ENCODE measurements at regions not wholly inside any gene's neighbourhood (a gene's known extent, or its start where the extent isn't known, plus 50 kb on each side); places are given as distances from the start of the nearest gene placed in this dataset.

DNA sequence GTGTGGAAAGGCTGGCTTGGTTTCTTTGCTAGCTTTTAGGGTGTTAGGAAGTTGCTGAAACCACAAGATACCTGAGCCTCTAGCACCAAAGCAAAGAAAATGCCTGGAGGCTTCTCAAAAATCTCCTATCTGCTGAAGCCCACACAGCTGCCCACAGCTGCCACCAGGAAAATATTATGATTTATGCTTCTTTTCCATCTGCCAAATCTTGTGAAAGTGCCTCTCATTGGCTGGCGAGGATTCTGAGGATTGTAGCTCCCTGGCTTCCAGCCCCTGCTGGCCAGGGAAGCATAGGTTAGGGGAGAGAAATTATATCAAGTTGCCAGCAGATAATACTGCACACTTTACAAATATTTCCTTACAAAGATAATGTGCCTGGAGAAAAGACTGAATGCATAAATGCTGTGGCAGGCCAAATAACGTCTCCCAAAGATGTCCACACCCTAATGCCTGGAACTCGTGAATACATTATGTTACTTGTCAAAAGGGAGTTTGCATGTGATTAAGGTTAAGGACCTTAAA is 98.4 kb downstream of the MRPL14 start:
- TF ChIP-seq, protein P1, sequence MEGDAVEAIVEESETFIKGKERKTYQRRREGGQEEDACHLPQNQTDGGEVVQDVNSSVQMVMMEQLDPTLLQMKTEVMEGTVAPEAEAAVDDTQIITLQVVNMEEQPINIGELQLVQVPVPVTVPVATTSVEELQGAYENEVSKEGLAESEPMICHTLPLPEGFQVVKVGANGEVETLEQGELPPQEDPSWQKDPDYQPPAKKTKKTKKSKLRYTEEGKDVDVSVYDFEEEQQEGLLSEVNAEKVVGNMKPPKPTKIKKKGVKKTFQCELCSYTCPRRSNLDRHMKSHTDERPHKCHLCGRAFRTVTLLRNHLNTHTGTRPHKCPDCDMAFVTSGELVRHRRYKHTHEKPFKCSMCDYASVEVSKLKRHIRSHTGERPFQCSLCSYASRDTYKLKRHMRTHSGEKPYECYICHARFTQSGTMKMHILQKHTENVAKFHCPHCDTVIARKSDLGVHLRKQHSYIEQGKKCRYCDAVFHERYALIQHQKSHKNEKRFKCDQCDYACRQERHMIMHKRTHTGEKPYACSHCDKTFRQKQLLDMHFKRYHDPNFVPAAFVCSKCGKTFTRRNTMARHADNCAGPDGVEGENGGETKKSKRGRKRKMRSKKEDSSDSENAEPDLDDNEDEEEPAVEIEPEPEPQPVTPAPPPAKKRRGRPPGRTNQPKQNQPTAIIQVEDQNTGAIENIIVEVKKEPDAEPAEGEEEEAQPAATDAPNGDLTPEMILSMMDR (IDR thresholded peaks at IDR 0.05; ENCODE audit: low read length, missing control alignments): peak; percentile 47
- H3K4me3 ChIP-seq (replicated peaks; ENCODE audit: low read depth, low read length): no peak overlapping the region
- DNase-seq (ENCODE audit: low read depth): peak; percentile 56

- TF ChIP-seq, protein P1 (IDR thresholded peaks at IDR 0.05; ENCODE audit: low read length, missing control alignments): no peak
- DNase-seq (ENCODE audit: low read depth): no peak
- H3K4me3 ChIP-seq (replicated peaks; ENCODE audit: low read depth, low read length): no peak overlapping the region
These were observed 102.0 kb downstream of the MRPL14 start for GRCh38 chr6:44025226-44025625.

GRCh38 chr6:44024574-44025219 is 102.6 kb downstream of the MRPL14 start:
- no peak overlapping the region for H3K4me3 ChIP-seq (replicated peaks; ENCODE audit: low read depth, low read length)
- DNase-seq (ENCODE audit: low read depth): no peak
- TF ChIP-seq, protein P1 (IDR thresholded peaks at IDR 0.05; ENCODE audit: low read length, missing control alignments): no peak

DNA sequence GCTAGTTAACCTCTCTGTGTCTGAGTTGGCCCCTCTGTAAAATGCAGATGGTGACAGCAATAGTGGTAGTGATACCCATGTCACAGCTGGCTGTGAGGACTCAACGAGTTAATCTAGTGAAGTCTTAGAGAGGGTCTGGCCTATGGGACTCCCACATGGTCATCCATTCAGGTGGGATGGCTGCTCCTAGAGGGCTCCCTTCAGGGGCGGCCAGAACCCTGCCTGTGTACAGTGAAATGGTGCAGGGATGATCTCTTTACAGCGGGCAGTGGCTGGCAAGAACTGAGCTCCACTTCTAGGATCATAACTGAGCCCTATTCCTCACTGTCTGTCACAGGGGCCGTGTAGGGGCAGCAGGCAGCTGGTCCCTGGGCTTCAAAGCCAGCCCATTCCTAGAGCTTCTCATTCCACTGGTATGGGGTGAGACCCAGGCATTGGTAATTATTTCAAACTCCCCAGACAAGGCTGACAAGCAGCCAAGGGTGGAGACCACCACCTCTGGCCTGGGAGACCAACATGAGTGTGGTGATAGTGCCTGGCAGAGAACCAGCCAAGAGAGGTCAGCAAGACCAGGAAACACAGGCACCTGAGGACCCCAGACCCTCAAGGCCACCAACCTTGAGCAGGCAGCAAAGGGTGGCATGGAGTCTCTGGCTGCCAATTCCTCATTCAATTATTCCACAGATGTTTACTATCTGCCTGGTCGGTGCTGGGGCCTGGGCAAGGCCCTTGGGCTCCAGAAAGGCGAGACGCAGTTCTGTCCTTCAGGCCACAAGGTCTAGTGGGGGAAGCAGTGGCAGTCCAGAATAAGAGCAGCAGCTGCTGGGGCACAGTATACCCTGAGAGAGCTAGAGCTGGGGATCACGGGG is 103.4 kb downstream of the MRPL14 start:
- TF ChIP-seq, protein P1 (IDR thresholded peaks at IDR 0.05; ENCODE audit: low read length, missing control alignments): no peak
- H3K4me3 ChIP-seq (replicated peaks; ENCODE audit: low read depth, low read length): no peak overlapping the region
- DNase-seq (ENCODE audit: low read depth): no peak

GRCh38 chr6:44022671-44023352 is 104.4 kb downstream of the MRPL14 start:
- TF ChIP-seq, protein P1 (IDR thresholded peaks at IDR 0.05; ENCODE audit: low read length, missing control alignments): no peak
- H3K4me3 ChIP-seq (replicated peaks; ENCODE audit: low read depth, low read length): no peak overlapping the region
- no peak for DNase-seq (ENCODE audit: low read depth)

DNA sequence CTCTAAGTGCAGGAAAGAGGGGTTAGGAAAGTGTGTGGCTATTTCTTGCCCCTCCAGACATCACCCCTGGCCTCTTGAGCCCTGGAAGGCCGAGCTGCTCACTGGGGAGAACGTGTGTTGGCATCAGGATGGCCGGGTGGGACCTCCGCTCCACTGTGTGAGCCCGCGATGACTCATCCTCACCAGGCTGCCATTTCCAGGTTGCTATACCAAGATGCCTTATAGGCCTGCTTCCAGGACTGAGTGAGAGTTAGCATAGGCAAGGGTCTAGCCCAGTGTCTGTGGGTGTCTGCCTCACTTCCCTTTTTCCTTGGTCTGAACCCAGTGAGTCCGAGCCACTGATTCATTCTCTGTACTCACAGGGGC is 105.0 kb downstream of the MRPL14 start:
- no peak for DNase-seq (ENCODE audit: low read depth)
- TF ChIP-seq, protein P1 (IDR thresholded peaks at IDR 0.05; ENCODE audit: low read length, missing control alignments): no peak
- no peak overlapping the region for H3K4me3 ChIP-seq (replicated peaks; ENCODE audit: low read depth, low read length)

Measured in fibroblast of pulmonary artery (primary cell).